GM03348 (cell line): ENCODE measurements at regions not wholly inside any gene's neighbourhood (a gene's known extent, or its start where the extent isn't known, plus 50 kb on each side); places are given as distances from the start of the nearest gene placed in this dataset.

Experiments
- DNase-seq: peaks from one replicate; pipeline ENCODE4 v3.0.0; 2012; ENCODE audit warnings: low spot score

DNA sequence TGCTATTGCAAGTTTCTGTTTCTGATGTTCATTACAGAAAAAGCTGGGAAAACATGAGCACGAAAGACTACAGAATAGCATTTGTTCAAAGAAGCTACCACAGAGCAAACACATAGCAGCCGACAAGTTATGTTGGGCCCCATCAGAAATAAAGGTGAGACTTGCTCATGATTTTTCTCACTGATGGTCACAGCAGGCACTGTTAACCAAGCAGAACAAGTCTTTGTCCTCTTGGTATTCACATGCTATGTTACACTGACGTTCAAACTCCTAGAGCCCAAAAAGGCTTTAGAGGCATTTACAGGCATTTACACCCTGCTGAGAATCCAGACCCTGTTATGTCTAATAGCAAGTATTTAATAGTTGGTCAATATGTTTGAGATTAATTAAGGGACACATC, 235.0 kb upstream of the HNMT start:
- no peak for DNase-seq

DNA sequence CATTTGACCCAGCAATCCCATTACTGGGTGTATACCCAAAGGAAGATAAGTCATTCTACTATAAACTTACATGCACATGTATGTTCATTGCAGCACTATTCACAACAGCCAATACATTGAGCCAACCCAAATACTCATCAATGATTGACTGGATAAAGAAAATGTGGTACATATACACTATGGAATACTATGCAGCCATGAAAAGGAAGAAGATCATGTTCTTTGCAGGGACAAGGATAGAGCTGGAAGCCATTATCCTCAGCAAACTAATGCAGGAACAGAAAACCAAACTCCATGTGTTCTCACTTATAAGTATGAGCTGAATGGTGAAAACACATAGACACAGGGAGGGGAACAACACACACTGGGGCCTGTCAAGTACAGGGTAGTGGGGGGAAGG, 226.7 kb upstream of the HNMT start:
- no peak for DNase-seq

DNA sequence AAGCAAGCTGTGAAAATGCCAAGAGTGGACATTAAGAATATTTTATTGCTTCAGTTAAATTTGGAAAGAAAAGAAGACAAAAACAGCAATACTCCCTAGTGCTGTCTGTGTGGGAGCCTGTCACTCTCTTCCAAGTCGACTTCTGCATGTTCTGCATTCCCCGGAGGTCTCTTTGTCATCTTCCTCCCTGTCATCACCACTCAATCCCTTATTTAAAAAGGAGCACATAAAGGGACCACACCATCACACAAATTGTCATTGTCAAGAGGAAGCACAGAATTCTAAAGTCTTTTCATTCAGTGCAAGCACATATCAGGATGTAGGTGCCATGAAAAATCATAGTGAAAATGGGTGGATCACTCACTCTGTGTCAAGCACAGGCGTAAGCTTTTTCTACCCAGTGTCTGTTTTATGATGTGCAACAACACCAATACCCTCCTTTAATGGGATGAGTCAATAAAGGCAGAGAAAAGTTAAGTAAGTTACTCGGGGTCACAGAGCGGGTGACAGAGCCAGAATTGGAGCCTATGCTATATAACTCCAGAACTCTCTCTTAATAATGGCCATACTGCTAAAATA, 222.4 kb upstream of the HNMT start:
- DNase-seq, result no peak

DNA sequence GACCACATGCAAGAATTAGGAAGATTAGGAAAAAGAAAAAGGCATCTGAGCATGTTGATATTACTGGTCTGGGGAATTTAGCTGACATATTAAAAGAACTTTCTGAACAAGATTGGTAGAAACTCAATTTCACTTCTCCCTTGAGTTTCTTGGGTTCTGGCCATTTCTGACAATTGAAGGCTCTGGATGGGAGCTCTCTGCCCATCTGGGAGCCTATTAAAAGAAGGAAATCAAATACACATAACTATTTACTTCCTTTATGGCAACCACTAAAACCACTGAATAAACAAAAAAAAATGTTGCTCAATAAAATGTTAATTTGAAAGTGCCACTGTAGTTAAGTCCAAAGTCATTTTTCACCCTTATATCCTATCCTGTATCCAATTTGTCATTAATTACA, 216.8 kb upstream of the HNMT start:
- no peak for DNase-seq

DNA sequence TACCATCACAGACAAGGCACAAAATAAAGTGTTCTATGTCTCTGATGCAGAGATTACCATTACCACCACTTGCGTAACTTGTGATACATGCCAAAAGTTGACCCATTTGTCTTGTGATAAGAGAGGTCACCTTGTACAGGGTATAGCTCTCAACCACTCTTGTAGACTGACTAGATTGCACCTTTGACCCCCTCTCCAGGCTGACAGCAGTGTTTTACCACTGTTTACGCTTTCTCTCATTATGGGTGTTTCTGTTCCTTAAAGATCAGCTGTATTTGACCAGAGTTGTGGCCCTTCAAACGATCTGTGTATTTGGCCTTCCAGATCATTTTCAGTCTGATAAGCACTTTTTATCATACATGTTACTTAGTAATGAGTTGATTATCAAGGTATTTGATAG, 215.7 kb upstream of the HNMT start:
- DNase-seq, result no peak

DNA sequence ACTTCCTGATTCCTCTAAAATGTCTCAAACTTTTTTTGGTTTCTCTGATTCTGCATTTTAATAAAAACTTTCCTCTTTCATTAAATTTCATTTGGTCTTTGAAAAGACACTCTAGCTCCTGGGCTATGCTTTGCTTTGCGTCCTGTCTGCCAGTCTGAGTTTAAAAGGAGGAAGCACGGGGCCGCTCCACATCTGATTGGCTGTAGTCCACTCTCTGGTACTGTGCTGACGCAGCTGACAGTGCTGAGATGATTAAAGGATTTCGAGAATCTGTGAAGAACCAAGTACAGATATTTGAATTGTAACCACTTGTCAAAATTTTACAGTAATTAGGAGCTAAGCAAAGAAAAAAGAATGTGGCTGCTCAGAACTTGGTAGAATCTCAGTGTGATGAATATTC, 199.6 kb upstream of the HNMT start:
- DNase-seq, result no peak

DNA sequence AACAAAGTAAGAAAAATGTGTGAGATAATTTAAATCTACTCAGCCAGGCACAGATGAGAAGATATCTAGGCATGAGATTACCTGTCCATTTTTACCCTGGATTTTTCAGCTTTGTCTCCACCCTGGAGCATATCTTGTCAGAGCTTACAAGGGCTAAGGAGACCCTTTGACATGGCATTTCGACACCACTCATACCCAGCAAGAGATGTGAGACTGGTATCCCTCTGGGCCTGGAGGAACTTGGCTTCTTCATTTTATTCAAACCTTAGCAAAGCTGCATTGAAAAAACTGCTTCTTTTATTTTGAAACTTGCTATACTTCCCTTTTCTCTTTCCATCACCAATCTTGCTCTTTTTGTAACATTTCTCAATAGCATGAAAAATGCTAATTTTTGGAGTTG, 194.9 kb upstream of the HNMT start:
- no peak for DNase-seq

DNA sequence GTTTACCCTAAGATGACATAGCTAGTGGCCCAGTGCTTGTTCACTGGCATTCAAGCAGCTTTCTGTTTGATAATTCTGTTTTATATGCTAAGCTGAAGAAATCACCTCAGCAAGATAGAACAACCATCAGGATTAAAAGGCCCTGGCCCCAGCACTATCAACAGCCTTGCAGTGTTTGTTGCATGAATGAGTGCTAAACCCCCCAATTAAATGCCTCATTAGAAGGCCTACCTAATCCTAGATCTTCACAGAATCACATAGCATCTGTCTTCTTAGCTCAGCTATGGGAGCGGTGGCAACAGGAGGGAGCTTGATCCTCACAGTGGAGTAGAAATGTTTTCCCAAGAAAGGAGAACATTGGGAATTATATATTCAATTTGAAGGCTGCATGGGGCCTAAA, 194.1 kb upstream of the HNMT start:
- no peak for DNase-seq

DNA sequence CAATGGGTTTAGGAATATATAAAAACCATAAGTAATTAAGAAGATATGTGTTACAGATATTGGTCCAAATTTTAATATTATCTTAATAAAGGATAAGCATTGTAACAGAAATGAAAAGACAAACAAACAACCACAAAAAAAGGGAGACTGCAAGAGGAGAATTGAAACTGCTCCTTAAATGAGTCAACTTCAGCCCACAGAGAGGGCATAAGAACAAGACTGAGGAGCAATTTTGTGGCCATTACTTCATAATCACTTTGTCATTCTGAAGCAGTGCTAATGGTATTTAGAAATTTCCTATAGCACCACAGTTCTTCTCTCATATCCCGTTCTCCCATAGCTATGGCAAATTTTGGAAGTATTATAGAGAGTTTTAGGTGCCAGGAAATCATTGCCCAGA, 193.2 kb upstream of the HNMT start:
- DNase-seq, result no peak

DNA sequence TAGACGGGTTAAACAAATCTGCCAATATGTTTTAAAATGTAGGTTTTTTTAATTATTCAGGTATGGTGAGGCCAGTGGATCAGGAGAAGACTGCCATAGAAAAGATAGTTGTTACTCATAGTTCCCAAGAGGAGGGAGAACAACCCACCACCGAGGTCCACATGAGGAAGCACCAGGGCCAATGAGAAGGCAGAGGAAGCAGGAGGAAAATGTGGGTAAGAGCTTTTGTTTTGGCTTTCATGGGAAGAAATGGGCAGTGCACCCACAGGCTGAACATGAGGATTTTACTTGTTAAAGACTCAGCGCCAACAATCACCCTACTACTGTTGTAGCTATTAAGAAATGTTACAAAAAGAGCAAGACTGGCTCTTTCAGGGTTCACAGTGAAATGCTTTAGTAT, 191.8 kb upstream of the HNMT start:
- no peak for DNase-seq

DNA sequence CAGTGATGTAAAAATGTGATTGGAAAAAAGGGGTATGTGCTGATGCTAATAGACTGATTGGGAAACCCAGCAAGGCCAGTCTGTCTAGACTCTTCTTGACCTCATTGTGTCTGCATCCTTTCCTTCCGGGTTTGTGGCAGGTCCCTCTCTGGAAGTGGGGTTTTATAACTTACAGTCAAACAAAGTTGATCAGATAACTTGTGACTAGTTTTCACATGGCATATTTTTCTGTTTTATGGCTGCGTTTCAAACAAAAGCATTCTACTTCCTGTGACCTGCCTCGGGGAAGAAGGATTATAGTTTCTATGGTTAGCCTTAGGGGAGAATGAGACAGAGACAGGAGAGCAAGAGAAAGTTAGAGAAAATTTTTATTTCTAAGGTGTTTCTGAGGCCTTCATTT, 188.7 kb upstream of the HNMT start:
- DNase-seq, result no peak

DNA sequence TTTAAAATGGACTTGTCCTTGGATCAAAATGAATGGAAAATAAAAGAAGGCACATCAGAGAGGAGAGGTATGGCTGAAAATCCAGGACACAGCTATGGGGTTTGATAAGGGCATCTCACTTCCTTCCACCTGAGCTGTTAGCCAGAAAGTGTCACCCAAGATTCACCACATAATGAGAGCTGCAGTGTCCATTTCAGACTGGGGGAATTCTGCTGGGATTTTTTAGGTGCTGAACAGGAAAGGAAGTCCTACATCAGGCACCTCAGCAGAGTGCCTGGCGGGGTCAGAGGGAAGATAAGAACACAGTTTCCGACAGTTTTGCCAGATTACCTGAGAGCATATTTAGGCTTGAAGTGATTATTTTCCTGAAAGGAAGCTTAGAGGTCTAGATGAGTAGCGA, 187.6 kb upstream of the HNMT start:
- no peak for DNase-seq

DNA sequence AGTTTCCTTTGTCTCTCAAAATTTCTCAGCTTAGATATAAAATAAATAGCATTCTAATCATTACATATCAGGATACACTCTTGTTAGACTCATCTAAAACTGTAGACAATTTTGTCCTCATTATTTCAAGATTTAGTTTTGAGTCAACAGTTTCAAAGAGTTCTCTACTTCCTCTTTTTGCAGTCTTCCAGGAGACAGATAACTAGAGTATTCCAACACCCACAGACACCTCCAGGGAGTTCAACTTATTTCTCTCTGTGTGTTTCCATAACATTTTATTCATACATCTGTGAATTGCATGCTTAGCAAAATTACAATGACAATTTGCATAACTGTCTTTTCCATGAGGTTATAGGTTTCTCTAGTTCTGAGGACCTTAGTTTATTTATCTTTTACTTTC, 166.6 kb upstream of the HNMT start:
- no peak for DNase-seq

DNA sequence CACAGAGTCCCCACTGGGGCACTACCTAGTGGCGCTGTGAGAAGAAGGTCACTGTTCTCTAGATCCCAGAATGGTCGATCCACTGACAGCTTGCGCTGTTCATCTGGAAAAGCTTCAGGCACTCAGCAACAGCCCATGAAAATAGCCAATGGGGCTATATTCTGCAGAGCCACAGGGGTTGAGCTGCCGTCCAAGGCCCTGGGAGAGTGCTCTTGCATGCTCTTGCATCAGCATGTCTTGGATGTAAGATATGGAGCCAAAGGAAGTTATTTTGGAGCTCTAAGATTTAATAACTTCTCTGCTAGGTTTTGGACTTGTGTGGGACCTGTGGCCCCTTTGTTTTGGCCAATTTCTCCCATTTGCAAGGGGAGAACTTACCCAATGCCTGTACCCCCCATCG, 164.7 kb upstream of the HNMT start:
- DNase-seq, result no peak

DNA sequence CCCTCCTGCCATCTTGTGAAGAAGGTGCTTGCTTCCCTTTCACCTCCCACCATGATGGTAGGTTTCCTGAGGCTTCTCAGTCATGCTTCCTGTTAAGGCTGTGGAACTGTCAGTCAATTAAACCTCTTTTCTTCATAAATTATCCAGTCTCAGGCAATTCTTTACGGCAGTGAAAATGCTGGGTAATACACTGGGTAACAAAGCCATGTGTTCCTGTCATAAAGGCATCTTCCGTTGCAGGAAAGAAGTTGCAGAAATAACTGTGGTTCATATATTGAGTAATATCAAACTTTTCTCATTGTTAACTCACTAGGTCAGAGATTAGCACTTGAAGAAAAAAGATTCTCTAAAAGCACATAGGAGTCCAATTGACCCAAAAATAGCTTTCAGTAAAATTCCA, 163.9 kb upstream of the HNMT start:
- DNase-seq, result no peak

DNA sequence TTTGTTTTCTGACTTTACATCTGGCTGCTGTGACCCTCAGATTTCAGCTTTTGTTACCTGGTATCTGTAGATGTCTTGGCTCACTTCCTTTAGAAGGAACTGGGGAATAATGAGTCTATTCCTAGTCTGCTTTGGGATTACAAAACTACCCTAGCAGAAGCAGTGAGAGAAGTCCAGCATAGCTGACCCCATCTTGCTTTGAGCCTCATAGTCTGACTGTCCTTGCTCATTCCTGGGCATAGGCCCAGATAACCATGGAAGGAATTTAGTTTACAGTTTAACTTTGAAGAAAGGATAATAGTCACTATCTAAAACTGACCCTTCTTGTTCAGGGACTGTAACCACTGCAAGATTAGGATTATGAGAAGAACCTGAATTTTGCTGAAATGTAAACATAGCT, 163.0 kb upstream of the HNMT start:
- no peak for DNase-seq

DNA sequence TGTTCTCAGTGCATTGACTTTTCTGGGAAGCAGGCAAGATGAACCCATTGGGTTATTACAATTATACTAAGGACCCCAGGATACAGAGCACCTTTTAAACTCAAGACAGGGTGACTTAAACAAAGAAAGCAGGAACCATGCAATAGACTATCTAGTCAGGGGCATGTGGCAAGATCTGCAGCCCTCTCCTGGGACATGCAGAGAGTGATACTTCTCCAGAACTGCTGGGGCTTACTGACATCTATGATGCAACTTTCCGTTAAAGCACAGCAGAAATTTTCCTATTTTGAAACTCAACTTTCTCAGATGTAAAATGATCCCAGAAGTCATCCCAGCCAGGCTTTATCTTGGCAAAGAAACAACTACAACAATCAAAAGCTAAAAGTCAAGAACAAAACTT, 162.2 kb upstream of the HNMT start:
- DNase-seq, result no peak

DNA sequence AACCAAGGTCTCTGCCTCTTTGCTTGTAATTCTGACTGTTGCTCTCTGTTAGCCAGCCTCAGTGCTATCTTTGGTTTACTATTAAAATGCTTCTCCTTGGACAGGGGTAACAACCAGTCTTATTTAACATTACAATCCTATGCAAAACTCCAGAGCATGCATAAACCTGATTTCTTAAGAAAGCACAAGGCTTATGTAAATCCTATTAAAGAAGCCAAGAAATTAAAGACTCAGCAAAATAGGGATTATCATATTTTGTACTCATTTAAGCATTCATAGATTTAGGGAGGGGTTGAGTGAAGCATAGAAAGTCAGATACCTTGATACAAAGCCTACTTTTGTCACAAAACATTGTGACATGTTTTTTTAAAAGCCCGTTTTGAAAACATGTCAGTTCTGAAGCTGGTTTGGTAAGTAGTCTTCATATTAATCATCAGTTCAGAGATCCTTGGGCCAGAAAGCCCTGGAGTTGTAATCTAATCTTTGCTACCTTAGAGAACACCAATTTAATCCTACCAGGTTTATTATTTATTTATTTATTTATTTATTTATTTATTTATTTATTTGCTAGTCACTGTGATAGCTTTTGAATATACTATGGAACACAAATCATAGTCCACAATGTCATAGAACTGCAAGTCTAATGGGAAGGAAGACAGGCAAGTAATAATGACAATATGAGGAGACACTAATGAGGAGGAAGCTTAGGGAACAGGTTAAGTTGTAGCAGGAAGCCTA, 158.0 kb upstream of the HNMT start:
- no peak for DNase-seq

DNA sequence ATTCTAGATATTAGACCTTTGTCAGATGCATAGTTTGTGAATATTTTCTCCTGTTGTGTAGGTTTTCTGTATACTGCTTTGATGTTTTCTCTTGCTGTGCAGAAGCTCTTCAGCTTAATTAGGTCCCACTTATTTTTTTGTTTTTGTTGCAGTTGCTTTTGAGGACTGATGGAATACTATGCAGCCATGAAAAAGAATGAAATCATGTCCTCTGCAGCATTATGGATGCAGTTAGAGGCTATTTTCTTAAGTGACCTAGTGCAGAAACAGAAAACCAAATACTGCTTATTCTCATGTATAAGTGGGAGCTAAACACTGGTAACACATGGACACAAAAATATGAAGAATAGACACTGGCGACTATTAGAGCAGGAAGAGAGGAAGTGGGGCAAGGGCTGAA, 155.0 kb upstream of the HNMT start:
- no peak for DNase-seq

DNA sequence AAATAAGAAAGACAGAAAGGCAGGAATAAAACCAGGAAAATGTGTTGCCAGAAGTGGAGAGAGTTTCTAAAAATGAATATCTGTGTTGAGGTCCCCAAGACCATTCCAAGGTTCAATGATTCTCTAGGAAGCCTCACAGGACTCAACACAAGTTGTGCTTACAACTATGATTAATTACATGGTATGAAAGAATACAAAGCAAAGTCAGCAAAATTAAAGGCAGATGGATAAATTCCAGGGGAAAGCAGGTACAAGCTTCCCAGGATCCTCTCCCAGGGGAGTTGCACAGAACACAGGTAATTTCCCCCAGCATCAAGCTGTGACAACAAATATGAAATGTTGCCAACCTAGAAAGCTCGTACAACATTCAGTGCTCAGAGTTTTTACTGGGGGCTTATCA, 154.4 kb upstream of the HNMT start:
- no peak for DNase-seq

DNA sequence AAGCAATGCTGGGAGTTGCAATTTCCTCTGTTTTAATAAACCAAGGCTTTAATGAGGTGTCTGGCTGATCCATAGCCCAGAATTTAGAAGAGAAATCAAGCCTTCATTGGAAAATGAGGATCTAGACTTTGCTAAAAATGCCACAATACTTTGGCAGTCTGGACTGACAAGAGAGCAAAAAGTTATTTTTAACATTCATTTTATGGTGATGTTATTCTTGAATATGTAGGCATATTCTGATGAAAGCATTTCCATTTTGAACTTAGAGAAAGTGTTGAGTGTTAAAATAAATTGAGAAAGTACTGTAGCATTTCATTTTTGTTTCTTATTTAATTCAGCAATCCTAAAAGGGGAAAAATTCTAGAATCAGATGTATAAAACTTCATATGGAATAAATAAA, 151.8 kb upstream of the HNMT start:
- no peak for DNase-seq

DNA sequence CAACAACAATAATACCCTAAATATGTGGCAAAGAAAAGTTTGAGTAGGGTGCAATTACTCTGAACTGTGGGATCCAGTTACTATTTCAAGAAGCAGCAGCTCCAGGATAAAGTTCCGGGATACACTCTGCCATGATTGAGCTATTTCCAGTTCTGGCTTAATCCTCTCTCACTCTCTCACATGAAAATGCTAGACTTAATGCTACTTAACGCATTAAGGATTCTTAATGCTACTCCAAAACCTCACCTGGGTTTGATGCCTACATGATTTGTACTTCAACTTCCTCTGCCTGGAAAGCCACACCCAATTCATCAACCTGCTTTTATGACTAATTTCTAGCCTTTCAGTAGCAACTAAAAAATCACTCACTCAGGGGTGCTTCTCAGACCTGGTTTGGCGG, 151.1 kb upstream of the HNMT start:
- no peak for DNase-seq

DNA sequence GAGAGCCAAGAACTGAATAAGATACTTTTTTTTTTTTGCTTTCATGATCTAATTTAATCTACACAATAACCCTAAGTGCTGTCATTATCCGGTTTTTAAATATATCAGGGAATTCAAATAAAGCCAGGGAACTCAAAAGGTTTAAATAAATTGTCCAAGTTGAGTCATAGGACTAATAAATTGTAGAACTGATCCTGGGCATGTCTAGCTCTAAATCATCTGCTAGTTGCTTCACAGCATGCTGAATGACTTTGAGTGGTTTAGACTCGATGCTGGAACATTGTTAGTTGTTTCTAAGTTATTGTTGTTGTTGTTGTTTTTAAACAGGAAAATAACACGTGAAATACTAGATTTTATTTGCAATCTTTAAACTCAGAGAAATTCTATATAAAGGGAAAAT, 147.2 kb upstream of the HNMT start:
- no peak for DNase-seq

DNA sequence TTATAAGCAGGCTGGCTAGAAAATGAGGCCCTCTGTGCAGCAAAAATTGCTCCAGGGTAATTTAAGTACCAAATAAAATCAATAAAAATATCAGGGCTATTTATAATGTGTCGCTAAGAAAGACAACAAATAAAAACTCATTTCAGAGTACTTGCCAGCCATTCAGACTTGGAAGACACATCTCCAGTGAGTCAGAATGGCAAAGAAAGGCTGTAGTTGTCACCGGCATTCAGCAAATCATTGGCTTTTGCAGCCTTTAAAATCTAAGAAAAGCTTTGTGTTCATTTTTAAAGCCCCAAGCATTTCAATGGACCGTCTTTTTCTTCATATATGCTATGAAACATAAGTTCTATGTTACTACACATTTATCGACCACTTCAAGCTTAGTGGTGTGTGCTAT, 141.1 kb upstream of the HNMT start:
- no peak for DNase-seq

DNA sequence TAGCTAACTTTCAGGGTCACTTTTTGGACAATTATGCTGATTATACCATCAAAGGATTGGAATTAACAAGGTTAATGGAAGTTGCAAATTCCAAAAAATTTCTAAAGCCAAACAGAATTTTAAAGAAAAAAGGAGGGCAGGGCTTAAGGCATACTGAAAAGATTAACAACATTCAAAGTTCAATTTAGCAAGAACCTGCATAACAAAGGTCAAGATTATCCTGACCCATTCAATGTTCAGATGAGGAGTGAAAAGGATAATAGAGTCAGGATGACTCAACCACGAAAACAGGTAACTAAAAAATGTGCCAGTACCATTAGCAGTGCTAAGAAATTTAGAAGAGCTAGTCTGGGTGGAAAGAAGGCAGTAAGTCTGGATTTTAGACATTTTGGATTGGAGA, 139.8 kb upstream of the HNMT start:
- DNase-seq, result no peak
